Fibroblast of pulmonary artery (primary cell): ENCODE measurements at regions not wholly inside any gene's neighbourhood (a gene's known extent, or its start where the extent isn't known, plus 50 kb on each side); places are given as distances from the start of the nearest gene placed in this dataset.

Experiments
- DNase-seq: peaks from one replicate; pipeline ENCODE4 v3.0.0-alpha.2; 2010; ENCODE audit warnings: low read depth
- H3K4me3 ChIP-seq: replicated peaks from 2 replicates; pipeline ENCODE4 v1.5.1; 2011; ENCODE audit warnings: low read depth, mild to moderate bottlenecking, control low read depth, low read length, moderate library complexity
- CTCF ChIP-seq: IDR thresholded peaks from 2 replicates; pipeline ENCODE4 v1.5.1; 2011; ENCODE audit warnings: mild to moderate bottlenecking, control low read depth, low read length, inconsistent platforms; ENCODE audit errors: missing control alignments

GRCh38 chr4:89368861-89369260 lies 61.3 kb upstream of the GPRIN3 start:
- no peak for DNase-seq
- no peak for TF ChIP-seq CTCF
- no peak overlapping the region for H3K4me3 ChIP-seq

- no peak for DNase-seq
- TF ChIP-seq CTCF, result no peak
- H3K4me3 ChIP-seq, result no peak overlapping the region
Observed at GRCh38 chr4:89365776-89366175, 58.2 kb upstream of the GPRIN3 start.

- TF ChIP-seq CTCF, result no peak
- DNase-seq, result no peak
- H3K4me3 ChIP-seq, result no peak overlapping the region
Observed at GRCh38 chr4:89365375-89365774, 57.8 kb upstream of the GPRIN3 start.

GRCh38 chr4:89364541-89364940 lies 56.9 kb upstream of the GPRIN3 start:
- no peak overlapping the region for H3K4me3 ChIP-seq
- TF ChIP-seq CTCF, result no peak
- no peak for DNase-seq

GRCh38 chr4:89363786-89364185 lies 56.2 kb upstream of the GPRIN3 start:
- DNase-seq, result no peak
- TF ChIP-seq CTCF, result no peak
- H3K4me3 ChIP-seq, result no peak overlapping the region

GRCh38 chr4:89358935-89359638 lies 51.5 kb upstream of the GPRIN3 start:
- H3K4me3 ChIP-seq, result no peak overlapping the region
- no peak for TF ChIP-seq CTCF
- peak; percentile 23 for DNase-seq

GRCh38 chr4:89357787-89358186 lies 50.2 kb upstream of the GPRIN3 start:
- H3K4me3 ChIP-seq, result no peak overlapping the region
- DNase-seq, result peak; percentile 64

More at GRCh38 chr4:89357787-89358186, 50.2 kb upstream of the GPRIN3 start:
- no peak for TF ChIP-seq CTCF
